Coronary artery (tissue), 2 donors: ENCODE measurements at regions not wholly inside any gene's neighbourhood (a gene's known extent, or its start where the extent isn't known, plus 50 kb on each side); places are given as distances from the start of the nearest gene placed in this dataset.

Experiments
- DNase-seq: peaks from one replicate; pipeline ENCODE4 v3.0.0-alpha.2; 2017; ENCODE audit warnings: low spot score
- H3K27ac ChIP-seq, 2 donors: fragments of 200-600 bp; sonication (generic); one replicate each; pipeline ENCODE4 v1.5.1; 2016 to 2019
- H3K4me3 ChIP-seq: fragments of 200-600 bp; sonication (generic); 2 replicates; pipeline ENCODE4 v1.5.1; 2016; ENCODE audit warnings: mild to moderate bottlenecking, moderate library complexity
- CTCF ChIP-seq: fragments of 200-600 bp; sonication (generic); IDR thresholded peaks from one replicate; pipeline ENCODE4 v1.5.1; 2019; ENCODE audit warnings: antibody characterized with exemption

- DNase-seq, result no peak
- H3K27ac ChIP-seq, result no peak overlapping the region
- no peak for TF ChIP-seq CTCF
- H3K4me3 ChIP-seq, result no peak overlapping the region
Measured at GRCh38 chr16:48932216-48932855, 322.4 kb upstream of the N4BP1 start.

GRCh38 chr16:48930951-48931553 is 321.1 kb upstream of the N4BP1 start:
- no peak for TF ChIP-seq CTCF
- Histone ChIP-seq H3K4me3 (no peak overlapping the region), H3K27ac (no peak overlapping the region)
- no peak for DNase-seq

- no peak for DNase-seq
- Histone ChIP-seq H3K4me3 (no peak overlapping the region), H3K27ac (no peak overlapping the region)
- no peak for TF ChIP-seq CTCF
Measured at GRCh38 chr16:48919791-48920190, 309.8 kb upstream of the N4BP1 start.

GRCh38 chr16:48918520-48919258 is 308.7 kb upstream of the N4BP1 start:
- no peak overlapping the region for H3K27ac ChIP-seq
- no peak for DNase-seq
- no peak for TF ChIP-seq CTCF
- H3K4me3 ChIP-seq, result no peak overlapping the region

- DNase-seq, result no peak
Measured at GRCh38 chr16:48916566-48916965, 306.6 kb upstream of the N4BP1 start.

GRCh38 chr16:48914070-48914469 is 304.1 kb upstream of the N4BP1 start:
- DNase-seq, result no peak
- H3K27ac ChIP-seq, result no peak overlapping the region
- H3K4me3 ChIP-seq, result no peak overlapping the region
- no peak for TF ChIP-seq CTCF

More at GRCh38 chr16:48916566-48916965, 306.6 kb upstream of the N4BP1 start:
- TF ChIP-seq CTCF, result no peak
- Histone ChIP-seq H3K27ac (no peak overlapping the region), H3K4me3 (no peak overlapping the region)
